ENCODE measurements at regions not wholly inside any gene's neighbourhood (a gene's known extent, or its start where the extent isn't known, plus 50 kb on each side); places are given as distances from the start of the nearest gene placed in this dataset.

GRCh38 chr1:60277269-60277668 is 203.7 kb upstream of the C1orf87 start:
- Histone ChIP-seq H4K20me1 (ENCODE audit: control insufficient read depth, extremely low read depth, insufficient read depth, low read length) (no peaks in the 10 kb centered on the region), H3K79me2 (ENCODE audit: control insufficient read depth, insufficient read depth, low read length) (no peaks in the 10 kb centered on the region), H2AFZ (ENCODE audit: control insufficient read depth, low read length) (no peak overlapping the region), H3K27ac (ENCODE audit: control insufficient read depth, insufficient read depth, low read length) (no peak overlapping the region), H3K36me3 (ENCODE audit: control insufficient read depth in 2 of 2, extremely low read depth in 1 of 2, insufficient read depth in 2 of 2, low read length in 2 of 2) (no peaks in the 10 kb centered on the region), H3K9me3 (ENCODE audit: control insufficient read depth, low read depth, low read length) (no peaks in the 10 kb centered on the region), H3K9ac (ENCODE audit: control insufficient read depth, extremely low read depth, insufficient read depth, low read length) (no peak overlapping the region), H3K4me3 (ENCODE audit: control insufficient read depth in 2 of 3, extremely low read depth in 1 of 3, insufficient read depth in 2 of 3, low read depth in 1 of 3, low read length in 3 of 3) (no peak overlapping the region), H3K27me3 (ENCODE audit: control insufficient read depth, extremely low read depth, insufficient read depth, low read length) (no peaks in the 10 kb centered on the region), H3K4me2 (ENCODE audit: control insufficient read depth, extremely low read depth, insufficient read depth, low read depth, low read length) (no peak overlapping the region), H3K4me1 (ENCODE audit: control insufficient read depth, extremely low read depth, insufficient read depth, low read length) (peaks cover 19% of the 10 kb centered on the region), H3K9me1 (ENCODE audit: control insufficient read depth, extremely low read depth, insufficient read depth, low read length) (no peaks in the 10 kb centered on the region)
- TF ChIP-seq CTCF (optimal IDR thresholded peaks at IDR 0.05 in 1 of 3, IDR thresholded peaks at IDR 0.05 in 1 of 3, conservative IDR thresholded peaks at IDR 0.05 in 1 of 3; ENCODE audit: extremely low read depth in 1 of 3, insufficient read depth in 2 of 3, low read length in 3 of 3) (no peak), EZH2 (IDR thresholded peaks at IDR 0.05; ENCODE audit: low read length) (no peak)
- FAIRE-seq (no peak), DNase-seq (ENCODE audit: low read depth, low spot score) (no peak)
- dilution Hi-C loops (cut with MboI; ENCODE audit: extremely low pct_ligation_motif_present, low sequenced_read_pairs): no loop called here

- no peak for FAIRE-seq
These were observed 201.1 kb upstream of the C1orf87 start for GRCh38 chr1:60274422-60275290.

More at GRCh38 chr1:60274422-60275290, 201.1 kb upstream of the C1orf87 start:
- no peaks in the 10 kb centered on the region for H3K9me3 ChIP-seq (ENCODE audit: control insufficient read depth, low read depth, low read length)
- no peaks in the 10 kb centered on the region for H3K79me2 ChIP-seq (ENCODE audit: control insufficient read depth, insufficient read depth, low read length)
- no peak overlapping the region for H2AFZ ChIP-seq (ENCODE audit: control insufficient read depth, low read length)
- no peaks in the 10 kb centered on the region for H3K9me1 ChIP-seq (ENCODE audit: control insufficient read depth, extremely low read depth, insufficient read depth, low read length)
- dilution Hi-C loops (cut with MboI; ENCODE audit: extremely low pct_ligation_motif_present, low sequenced_read_pairs): no loop called here
- H3K27ac ChIP-seq (ENCODE audit: control insufficient read depth, insufficient read depth, low read length): no peak overlapping the region
- TF ChIP-seq EZH2 (IDR thresholded peaks at IDR 0.05; ENCODE audit: low read length): no peak
- TF ChIP-seq CTCF (optimal IDR thresholded peaks at IDR 0.05 in 1 of 3, IDR thresholded peaks at IDR 0.05 in 1 of 3, conservative IDR thresholded peaks at IDR 0.05 in 1 of 3; ENCODE audit: extremely low read depth in 1 of 3, insufficient read depth in 2 of 3, low read length in 3 of 3): no peak
- H3K4me1 ChIP-seq (ENCODE audit: control insufficient read depth, extremely low read depth, insufficient read depth, low read length): peaks cover 2% of the 10 kb centered on the region
- no peaks in the 10 kb centered on the region for H3K36me3 ChIP-seq (ENCODE audit: control insufficient read depth in 2 of 2, extremely low read depth in 1 of 2, insufficient read depth in 2 of 2, low read length in 2 of 2)
- no peak overlapping the region for H3K4me3 ChIP-seq (ENCODE audit: control insufficient read depth in 2 of 3, extremely low read depth in 1 of 3, insufficient read depth in 2 of 3, low read depth in 1 of 3, low read length in 3 of 3)
- no peaks in the 10 kb centered on the region for H4K20me1 ChIP-seq (ENCODE audit: control insufficient read depth, extremely low read depth, insufficient read depth, low read length)
- no peak overlapping the region for H3K4me2 ChIP-seq (ENCODE audit: control insufficient read depth, extremely low read depth, insufficient read depth, low read depth, low read length)
- no peaks in the 10 kb centered on the region for H3K27me3 ChIP-seq (ENCODE audit: control insufficient read depth, extremely low read depth, insufficient read depth, low read length)
- no peak overlapping the region for H3K9ac ChIP-seq (ENCODE audit: control insufficient read depth, extremely low read depth, insufficient read depth, low read length)
- DNase-seq (ENCODE audit: low read depth, low spot score): no peak

Measured in keratinocyte (primary cell).